ENCODE measurements at regions not wholly inside any gene's neighbourhood (a gene's known extent, or its start where the extent isn't known, plus 50 kb on each side); places are given as distances from the start of the nearest gene placed in this dataset.

GRCh38 chr7:37504801-37505200 lies 56.1 kb upstream of the ELMO1 start:
- no peaks in the 10 kb centered on the region for H3K36me3 ChIP-seq (ENCODE audit: control insufficient read depth, insufficient read depth, low read length)
- H3K27ac ChIP-seq (ENCODE audit: insufficient read depth, low read depth, low read length, poor library complexity, severe bottlenecking) = no peak overlapping the region
- no peak overlapping the region for H3K4me3 ChIP-seq (ENCODE audit: insufficient read depth, low read depth, low read length)
- no peaks in the 10 kb centered on the region for H3K27me3 ChIP-seq (ENCODE audit: control insufficient read depth, insufficient read depth, low read length, poor library complexity, severe bottlenecking)
- no peaks in the 10 kb centered on the region for H3K9me3 ChIP-seq (ENCODE audit: control insufficient read depth, low read length)
- no peaks in the 10 kb centered on the region for H3K4me1 ChIP-seq (ENCODE audit: control insufficient read depth, insufficient read depth, low read length)

- no peak overlapping the region for H3K27ac ChIP-seq (ENCODE audit: insufficient read depth, low read depth, low read length, poor library complexity, severe bottlenecking)
- no peak overlapping the region for H3K4me3 ChIP-seq (ENCODE audit: insufficient read depth, low read depth, low read length)
- H3K36me3 ChIP-seq (ENCODE audit: control insufficient read depth, insufficient read depth, low read length) = no peaks in the 10 kb centered on the region
- no peaks in the 10 kb centered on the region for H3K27me3 ChIP-seq (ENCODE audit: control insufficient read depth, insufficient read depth, low read length, poor library complexity, severe bottlenecking)
- 90 to 96% methylated on average over 6 of the region's 6 CpGs for WGBS, 2 experiments
- H3K4me1 ChIP-seq (ENCODE audit: control insufficient read depth, insufficient read depth, low read length) = no peaks in the 10 kb centered on the region
- H3K9me3 ChIP-seq (ENCODE audit: control insufficient read depth, low read length) = no peaks in the 10 kb centered on the region
These were observed 57.2 kb upstream of the ELMO1 start for GRCh38 chr7:37505750-37506353.

- WGBS, 2 experiments = 90 to 96% methylated on average over 1 to 3 of the region's 3 CpGs
- Histone ChIP-seq H3K4me3 (ENCODE audit: insufficient read depth, low read depth, low read length) (no peak overlapping the region), H3K4me1 (ENCODE audit: control insufficient read depth, insufficient read depth, low read length) (no peaks in the 10 kb centered on the region), H3K9me3 (ENCODE audit: control insufficient read depth, low read length) (no peaks in the 10 kb centered on the region), H3K27me3 (ENCODE audit: control insufficient read depth, insufficient read depth, low read length, poor library complexity, severe bottlenecking) (no peaks in the 10 kb centered on the region), H3K27ac (ENCODE audit: insufficient read depth, low read depth, low read length, poor library complexity, severe bottlenecking) (no peak overlapping the region), H3K36me3 (ENCODE audit: control insufficient read depth, insufficient read depth, low read length) (no peaks in the 10 kb centered on the region)
These were observed 59.5 kb upstream of the ELMO1 start for GRCh38 chr7:37508118-37508517.

- Histone ChIP-seq H3K9me3 (ENCODE audit: control insufficient read depth, low read length) (no peaks in the 10 kb centered on the region), H3K27ac (ENCODE audit: insufficient read depth, low read depth, low read length, poor library complexity, severe bottlenecking) (no peak overlapping the region), H3K4me1 (ENCODE audit: control insufficient read depth, insufficient read depth, low read length) (peaks cover 3% of the 10 kb centered on the region), H3K4me3 (ENCODE audit: insufficient read depth, low read depth, low read length) (no peak overlapping the region), H3K36me3 (ENCODE audit: control insufficient read depth, insufficient read depth, low read length) (no peaks in the 10 kb centered on the region), H3K27me3 (ENCODE audit: control insufficient read depth, insufficient read depth, low read length, poor library complexity, severe bottlenecking) (no peaks in the 10 kb centered on the region)
- whole genome bisulfite sequencing, 2 experiments = 85% methylated on average over 3 of the region's 3 CpGs; no CpG with 5 or more reads in 1 of the 2 experiments
These were observed 61.5 kb upstream of the ELMO1 start for GRCh38 chr7:37510043-37510634.

- H3K4me1 ChIP-seq (ENCODE audit: control insufficient read depth, insufficient read depth, low read length) = peaks cover 3% of the 10 kb centered on the region
- H3K27me3 ChIP-seq (ENCODE audit: control insufficient read depth, insufficient read depth, low read length, poor library complexity, severe bottlenecking) = no peaks in the 10 kb centered on the region
- H3K9me3 ChIP-seq (ENCODE audit: control insufficient read depth, low read length) = no peaks in the 10 kb centered on the region
- no peak overlapping the region for H3K4me3 ChIP-seq (ENCODE audit: insufficient read depth, low read depth, low read length)
- no peaks in the 10 kb centered on the region for H3K36me3 ChIP-seq (ENCODE audit: control insufficient read depth, insufficient read depth, low read length)
- no peak overlapping the region for H3K27ac ChIP-seq (ENCODE audit: insufficient read depth, low read depth, low read length, poor library complexity, severe bottlenecking)
- 91 to 96% methylated on average over 4 of the region's 4 CpGs for WGBS, 2 experiments
These were observed 63.3 kb upstream of the ELMO1 start for GRCh38 chr7:37511915-37512314.

GRCh38 chr7:37514497-37514896 lies 65.8 kb upstream of the ELMO1 start:
- WGBS, 2 experiments = 89 to 91% methylated on average over 5 of the region's 5 CpGs
- no peaks in the 10 kb centered on the region for H3K27me3 ChIP-seq (ENCODE audit: control insufficient read depth, insufficient read depth, low read length, poor library complexity, severe bottlenecking)
- no peak overlapping the region for H3K4me3 ChIP-seq (ENCODE audit: insufficient read depth, low read depth, low read length)
- H3K27ac ChIP-seq (ENCODE audit: insufficient read depth, low read depth, low read length, poor library complexity, severe bottlenecking) = no peak overlapping the region
- H3K36me3 ChIP-seq (ENCODE audit: control insufficient read depth, insufficient read depth, low read length) = no peaks in the 10 kb centered on the region
- peaks cover 3% of the 10 kb centered on the region for H3K4me1 ChIP-seq (ENCODE audit: control insufficient read depth, insufficient read depth, low read length)
- no peaks in the 10 kb centered on the region for H3K9me3 ChIP-seq (ENCODE audit: control insufficient read depth, low read length)

GRCh38 chr7:37516664-37517063 lies 68.0 kb upstream of the ELMO1 start:
- no peaks in the 10 kb centered on the region for H3K36me3 ChIP-seq (ENCODE audit: control insufficient read depth, insufficient read depth, low read length)
- H3K9me3 ChIP-seq (ENCODE audit: control insufficient read depth, low read length) = no peaks in the 10 kb centered on the region
- peaks cover 3% of the 10 kb centered on the region for H3K4me1 ChIP-seq (ENCODE audit: control insufficient read depth, insufficient read depth, low read length)
- no peak overlapping the region for H3K27ac ChIP-seq (ENCODE audit: insufficient read depth, low read depth, low read length, poor library complexity, severe bottlenecking)
- no peaks in the 10 kb centered on the region for H3K27me3 ChIP-seq (ENCODE audit: control insufficient read depth, insufficient read depth, low read length, poor library complexity, severe bottlenecking)
- 92 to 94% methylated on average over 4 to 5 of the region's 5 CpGs for WGBS, 2 experiments
- no peak overlapping the region for H3K4me3 ChIP-seq (ENCODE audit: insufficient read depth, low read depth, low read length)

GRCh38 chr7:37518266-37518665 lies 69.6 kb upstream of the ELMO1 start:
- Histone ChIP-seq H3K4me3 (ENCODE audit: insufficient read depth, low read depth, low read length) (no peak overlapping the region), H3K36me3 (ENCODE audit: control insufficient read depth, insufficient read depth, low read length) (no peaks in the 10 kb centered on the region), H3K9me3 (ENCODE audit: control insufficient read depth, low read length) (no peaks in the 10 kb centered on the region), H3K27ac (ENCODE audit: insufficient read depth, low read depth, low read length, poor library complexity, severe bottlenecking) (no peak overlapping the region), H3K4me1 (ENCODE audit: control insufficient read depth, insufficient read depth, low read length) (peaks cover 3% of the 10 kb centered on the region), H3K27me3 (ENCODE audit: control insufficient read depth, insufficient read depth, low read length, poor library complexity, severe bottlenecking) (no peaks in the 10 kb centered on the region)
- WGBS, 2 experiments = 95 to 96% methylated on average over 2 of the region's 2 CpGs

GRCh38 chr7:37524056-37524455 lies 75.4 kb upstream of the ELMO1 start:
- Histone ChIP-seq H3K9me3 (ENCODE audit: control insufficient read depth, low read length) (no peaks in the 10 kb centered on the region), H3K27me3 (ENCODE audit: control insufficient read depth, insufficient read depth, low read length, poor library complexity, severe bottlenecking) (no peaks in the 10 kb centered on the region), H3K36me3 (ENCODE audit: control insufficient read depth, insufficient read depth, low read length) (no peaks in the 10 kb centered on the region), H3K4me3 (ENCODE audit: insufficient read depth, low read depth, low read length) (no peak overlapping the region), H3K27ac (ENCODE audit: insufficient read depth, low read depth, low read length, poor library complexity, severe bottlenecking) (no peak overlapping the region), H3K4me1 (ENCODE audit: control insufficient read depth, insufficient read depth, low read length) (no peaks in the 10 kb centered on the region)
- 94% methylated on average over 4 of the region's 4 CpGs for whole genome bisulfite sequencing, 2 experiments

GRCh38 chr7:37524797-37525196 lies 76.1 kb upstream of the ELMO1 start:
- Histone ChIP-seq H3K36me3 (ENCODE audit: control insufficient read depth, insufficient read depth, low read length) (no peaks in the 10 kb centered on the region), H3K4me3 (ENCODE audit: insufficient read depth, low read depth, low read length) (no peak overlapping the region), H3K4me1 (ENCODE audit: control insufficient read depth, insufficient read depth, low read length) (no peaks in the 10 kb centered on the region), H3K27me3 (ENCODE audit: control insufficient read depth, insufficient read depth, low read length, poor library complexity, severe bottlenecking) (no peaks in the 10 kb centered on the region), H3K27ac (ENCODE audit: insufficient read depth, low read depth, low read length, poor library complexity, severe bottlenecking) (no peak overlapping the region), H3K9me3 (ENCODE audit: control insufficient read depth, low read length) (no peaks in the 10 kb centered on the region)
- WGBS, 2 experiments = 88% methylated on average over 2 of the region's 2 CpGs
